GM19397 (cell line): ENCODE measurements at regions not wholly inside any gene's neighbourhood (a gene's known extent, or its start where the extent isn't known, plus 50 kb on each side); places are given as distances from the start of the nearest gene placed in this dataset.
"Not testable (repeated sequence)": the region's sequence is repeated elsewhere in the genome, so short reads cannot be mapped to it uniquely, and the experiment has no call there.

Experiments used
- ATAC-seq: cut with Tn5 transposase; IDR thresholded peaks from one replicate; pipeline ENCODE4 v1.9.1; 2021; ENCODE audit warnings: mild to moderate bottlenecking, moderate library complexity; ENCODE audit not compliant: unreplicated experiment

GRCh38 chr17:18546514-18547398 is 70.2 kb downstream of the LGALS9C start:
- not testable (repeated sequence) for ATAC-seq

DNA sequence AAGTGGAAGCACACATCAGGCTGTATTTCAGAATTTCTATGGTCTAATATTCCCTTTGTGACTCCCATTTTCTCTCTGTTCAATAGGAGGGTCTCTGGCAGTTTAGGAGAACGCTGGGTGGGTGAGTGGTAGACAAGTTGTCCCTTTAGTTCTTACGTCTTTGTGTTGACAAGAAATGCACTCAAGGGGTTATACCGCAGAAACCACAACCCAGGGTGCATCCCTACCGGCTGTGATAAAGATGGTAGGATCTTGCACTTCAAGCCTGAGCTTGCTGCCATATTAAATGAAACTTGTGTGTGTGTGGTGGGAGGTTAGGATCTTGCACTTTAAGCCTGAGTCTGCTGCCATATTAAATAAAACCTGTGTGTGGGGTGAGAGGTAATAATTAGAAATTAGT is 80.5 kb downstream of the LGALS9C start:
- not testable (repeated sequence) for ATAC-seq

DNA sequence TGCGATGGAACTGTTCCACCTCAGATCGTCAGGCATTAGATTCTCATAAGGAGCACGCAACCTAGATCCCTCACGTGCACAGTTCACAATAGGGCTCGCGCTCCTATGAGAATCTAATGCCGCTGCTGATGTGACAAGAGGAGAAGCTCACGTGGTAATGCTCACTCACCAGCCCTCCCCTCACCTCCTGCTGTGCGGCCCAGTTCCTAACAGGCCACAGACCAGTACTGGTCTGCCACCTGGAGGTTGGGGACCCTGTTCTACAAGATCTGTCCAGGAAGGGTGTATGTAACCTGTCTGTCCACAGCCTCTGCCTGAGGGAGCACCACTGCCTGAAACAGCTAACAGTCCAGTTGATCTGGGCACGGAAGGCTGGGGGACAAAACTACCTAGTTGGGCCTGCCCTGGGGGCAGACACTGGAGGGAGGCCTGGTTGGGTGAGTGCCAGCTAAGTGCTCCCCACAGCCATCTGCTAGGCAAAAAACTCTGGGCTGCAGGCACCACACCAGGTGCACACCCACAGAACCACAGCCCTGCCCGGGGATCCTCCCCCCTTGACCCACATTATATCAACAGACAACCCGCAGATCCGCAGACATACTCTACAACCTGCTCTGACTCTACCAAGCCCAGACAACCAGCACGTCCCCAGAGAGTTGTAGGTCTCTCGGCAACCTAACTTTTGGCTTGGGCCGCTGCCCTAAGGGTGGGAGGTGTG is 80.7 kb downstream of the TBC1D28 start:
- ATAC-seq, result peak; percentile 66

- peak; percentile 30 for ATAC-seq
Measured at GRCh38 chr17:18564099-18564448, 80.1 kb downstream of the TBC1D28 start.

GRCh38 chr17:18568108-18568995 is 75.8 kb downstream of the TBC1D28 start:
- ATAC-seq, result not testable (repeated sequence)

DNA sequence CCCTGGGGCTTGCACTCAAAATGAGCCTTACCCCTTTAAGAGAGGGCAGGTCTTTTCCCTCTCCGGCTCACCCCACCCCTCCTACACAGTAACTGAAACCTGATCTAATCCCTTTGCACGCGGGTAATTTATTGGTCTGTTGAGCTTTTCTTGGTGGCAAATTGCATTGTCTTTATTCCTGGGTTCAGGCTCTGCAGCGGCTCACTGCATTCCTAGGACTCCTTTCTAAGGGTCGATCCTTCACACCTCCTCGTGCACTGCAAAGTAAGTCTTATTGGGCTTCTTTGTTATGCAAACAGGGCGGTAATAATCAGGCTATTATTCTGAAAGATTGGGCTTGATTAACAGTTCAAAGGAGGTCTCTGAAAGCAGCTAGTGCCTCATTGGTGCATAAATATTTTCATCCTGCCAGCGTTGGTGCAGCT is 74.7 kb downstream of the TBC1D28 start:
- ATAC-seq, result not testable (repeated sequence)

DNA sequence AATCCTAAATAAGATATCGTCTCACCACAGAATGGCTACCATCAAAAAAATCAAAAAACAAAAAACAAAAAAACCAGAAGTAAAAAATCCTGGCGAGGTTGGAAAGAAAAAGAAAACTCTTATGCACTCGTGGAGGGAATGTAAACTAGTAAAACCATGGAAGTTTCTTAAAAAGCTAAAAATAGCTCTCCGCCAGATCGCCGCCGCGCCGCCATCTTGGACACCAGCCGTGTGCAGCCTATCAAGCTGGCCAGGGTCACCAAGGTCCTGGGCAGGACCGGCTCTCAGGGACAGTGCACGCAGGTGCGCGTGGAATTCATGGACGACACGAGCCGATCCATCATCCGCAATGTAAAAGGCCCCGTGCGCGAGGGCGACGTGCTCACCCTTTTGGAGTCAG is 71.7 kb downstream of the TBC1D28 start:
- not testable (repeated sequence) for ATAC-seq

DNA sequence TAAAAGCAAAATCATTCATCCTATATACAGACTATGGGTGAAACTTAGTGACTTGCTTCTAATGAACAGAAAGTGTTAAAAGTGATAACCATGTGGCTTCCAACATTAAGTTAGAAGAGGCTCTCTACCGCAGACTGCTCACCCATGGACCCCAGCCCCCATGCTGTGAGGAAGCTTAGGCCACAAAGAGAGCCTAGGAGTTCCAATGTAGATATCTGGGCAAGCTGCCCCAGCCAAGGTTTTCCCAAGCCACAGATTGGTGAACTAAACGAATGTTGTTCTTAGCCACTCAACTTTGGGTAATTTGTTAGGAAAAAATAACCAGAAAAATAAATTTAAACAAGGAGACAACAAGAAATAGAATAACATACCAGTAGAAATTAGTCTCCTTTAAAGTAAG is 70.1 kb downstream of the TBC1D28 start:
- not testable (repeated sequence) for ATAC-seq
